ENCODE measurements at regions not wholly inside any gene's neighbourhood (a gene's known extent, or its start where the extent isn't known, plus 50 kb on each side); places are given as distances from the start of the nearest gene placed in this dataset.

DNA sequence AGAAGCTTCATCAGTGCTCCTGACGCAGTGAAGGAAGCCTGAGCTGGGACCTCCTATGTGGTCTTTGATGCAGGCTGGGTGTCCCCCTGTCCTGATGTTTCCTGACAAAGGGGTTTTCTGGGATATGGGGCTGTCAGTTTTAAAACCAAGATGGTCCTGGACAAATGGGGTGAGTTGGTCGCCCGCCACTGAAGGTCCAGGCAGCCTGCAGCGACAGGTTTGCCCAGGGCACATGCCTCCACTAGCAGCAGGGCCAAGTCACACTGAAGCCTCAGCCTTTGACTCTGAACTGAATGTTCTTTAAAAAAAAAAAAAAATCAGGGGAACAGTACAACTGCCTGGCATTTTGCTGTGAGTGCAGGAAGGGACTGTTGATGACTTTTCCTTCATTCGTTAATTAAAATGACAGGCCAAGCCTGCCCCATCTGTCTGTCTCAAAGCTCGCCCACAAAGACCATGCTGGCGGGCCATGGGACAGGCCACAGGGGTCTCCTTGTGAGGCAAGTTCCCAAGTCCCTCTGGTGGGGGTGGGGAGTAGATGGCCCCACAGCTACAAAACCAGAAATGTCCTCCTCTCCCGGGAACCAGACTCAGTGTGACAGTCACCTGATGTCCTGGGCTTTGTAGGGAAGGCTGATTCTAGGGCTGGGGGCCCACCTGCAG is 274.8 kb downstream of the CTTN start:
- H3K79me2 ChIP-seq (ENCODE audit: insufficient read depth, low read length) = no peaks in the 10 kb centered on the region
- no peaks in the 10 kb centered on the region for H4K20me1 ChIP-seq (ENCODE audit: low read depth, low read length)
- H3F3A ChIP-seq (ENCODE audit: insufficient read depth) = no peaks in the 10 kb centered on the region
- no peaks in the 10 kb centered on the region for H3K9me2 ChIP-seq (replicated peaks; ENCODE audit: insufficient read depth, low read length)
- H3K9me3 ChIP-seq (ENCODE audit: insufficient read depth, low read length) = no peaks in the 10 kb centered on the region
- H3K27me3 ChIP-seq (ENCODE audit: low read length) = no peaks in the 10 kb centered on the region
- H3K36me3 ChIP-seq (ENCODE audit: low read length) = no peaks in the 10 kb centered on the region
- H3K4me3 ChIP-seq (ENCODE audit: insufficient read depth, low read length, poor library complexity, severe bottlenecking) = no peak overlapping the region
- TF ChIP-seq, protein P1, sequence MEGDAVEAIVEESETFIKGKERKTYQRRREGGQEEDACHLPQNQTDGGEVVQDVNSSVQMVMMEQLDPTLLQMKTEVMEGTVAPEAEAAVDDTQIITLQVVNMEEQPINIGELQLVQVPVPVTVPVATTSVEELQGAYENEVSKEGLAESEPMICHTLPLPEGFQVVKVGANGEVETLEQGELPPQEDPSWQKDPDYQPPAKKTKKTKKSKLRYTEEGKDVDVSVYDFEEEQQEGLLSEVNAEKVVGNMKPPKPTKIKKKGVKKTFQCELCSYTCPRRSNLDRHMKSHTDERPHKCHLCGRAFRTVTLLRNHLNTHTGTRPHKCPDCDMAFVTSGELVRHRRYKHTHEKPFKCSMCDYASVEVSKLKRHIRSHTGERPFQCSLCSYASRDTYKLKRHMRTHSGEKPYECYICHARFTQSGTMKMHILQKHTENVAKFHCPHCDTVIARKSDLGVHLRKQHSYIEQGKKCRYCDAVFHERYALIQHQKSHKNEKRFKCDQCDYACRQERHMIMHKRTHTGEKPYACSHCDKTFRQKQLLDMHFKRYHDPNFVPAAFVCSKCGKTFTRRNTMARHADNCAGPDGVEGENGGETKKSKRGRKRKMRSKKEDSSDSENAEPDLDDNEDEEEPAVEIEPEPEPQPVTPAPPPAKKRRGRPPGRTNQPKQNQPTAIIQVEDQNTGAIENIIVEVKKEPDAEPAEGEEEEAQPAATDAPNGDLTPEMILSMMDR (IDR thresholded peaks at IDR 0.05; ENCODE audit: insufficient read depth, low read length, poor library complexity, severe bottlenecking) = no peak
- no peak for TF ChIP-seq EZH2phosphoT487 (conservative IDR thresholded peaks at IDR 0.05; ENCODE audit: low read length)
- no peak overlapping the region for H2AFZ ChIP-seq (ENCODE audit: low read depth, low read length, severe bottlenecking)
- H3K9ac ChIP-seq (ENCODE audit: low read length) = no peak overlapping the region
- H3K4me2 ChIP-seq (ENCODE audit: low read depth, low read length, poor library complexity, severe bottlenecking) = no peak overlapping the region
- H3K27ac ChIP-seq (ENCODE audit: low read depth, low read length) = no peak overlapping the region

DNA sequence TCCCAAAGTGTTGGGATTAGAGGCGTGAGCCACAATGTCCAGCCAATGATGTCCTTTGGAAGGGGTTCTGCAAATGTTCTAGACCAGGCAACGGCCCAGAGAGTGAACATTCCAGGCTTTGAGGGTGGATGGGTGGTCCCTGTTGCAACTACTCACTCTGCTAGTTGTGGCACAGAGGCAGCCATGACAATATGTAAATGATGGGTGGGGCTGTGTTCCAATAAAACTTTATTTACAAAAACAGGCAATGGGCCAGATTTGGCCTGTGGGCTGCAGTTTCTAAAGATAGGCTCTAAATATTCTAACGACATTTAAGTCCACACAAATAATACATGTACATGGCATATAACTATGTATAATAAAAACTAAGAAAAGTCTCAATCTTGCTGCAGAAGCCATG is 276.3 kb downstream of the CTTN start:
- no peaks in the 10 kb centered on the region for H3K79me2 ChIP-seq (ENCODE audit: insufficient read depth, low read length)
- H3K9me3 ChIP-seq (ENCODE audit: insufficient read depth, low read length) = no peaks in the 10 kb centered on the region
- H3K9ac ChIP-seq (ENCODE audit: low read length) = no peak overlapping the region
- no peaks in the 10 kb centered on the region for H3K36me3 ChIP-seq (ENCODE audit: low read length)
- no peaks in the 10 kb centered on the region for H3K9me2 ChIP-seq (replicated peaks; ENCODE audit: insufficient read depth, low read length)
- TF ChIP-seq, protein P1 (IDR thresholded peaks at IDR 0.05; ENCODE audit: insufficient read depth, low read length, poor library complexity, severe bottlenecking) = no peak
- TF ChIP-seq EZH2phosphoT487 (conservative IDR thresholded peaks at IDR 0.05; ENCODE audit: low read length) = no peak
- no peaks in the 10 kb centered on the region for H4K20me1 ChIP-seq (ENCODE audit: low read depth, low read length)
- no peak overlapping the region for H2AFZ ChIP-seq (ENCODE audit: low read depth, low read length, severe bottlenecking)
- no peak overlapping the region for H3K27ac ChIP-seq (ENCODE audit: low read depth, low read length)
- H3K4me3 ChIP-seq (ENCODE audit: insufficient read depth, low read length, poor library complexity, severe bottlenecking) = no peak overlapping the region
- no peaks in the 10 kb centered on the region for H3F3A ChIP-seq (ENCODE audit: insufficient read depth)
- no peaks in the 10 kb centered on the region for H3K27me3 ChIP-seq (ENCODE audit: low read length)
- H3K4me2 ChIP-seq (ENCODE audit: low read depth, low read length, poor library complexity, severe bottlenecking) = no peak overlapping the region

DNA sequence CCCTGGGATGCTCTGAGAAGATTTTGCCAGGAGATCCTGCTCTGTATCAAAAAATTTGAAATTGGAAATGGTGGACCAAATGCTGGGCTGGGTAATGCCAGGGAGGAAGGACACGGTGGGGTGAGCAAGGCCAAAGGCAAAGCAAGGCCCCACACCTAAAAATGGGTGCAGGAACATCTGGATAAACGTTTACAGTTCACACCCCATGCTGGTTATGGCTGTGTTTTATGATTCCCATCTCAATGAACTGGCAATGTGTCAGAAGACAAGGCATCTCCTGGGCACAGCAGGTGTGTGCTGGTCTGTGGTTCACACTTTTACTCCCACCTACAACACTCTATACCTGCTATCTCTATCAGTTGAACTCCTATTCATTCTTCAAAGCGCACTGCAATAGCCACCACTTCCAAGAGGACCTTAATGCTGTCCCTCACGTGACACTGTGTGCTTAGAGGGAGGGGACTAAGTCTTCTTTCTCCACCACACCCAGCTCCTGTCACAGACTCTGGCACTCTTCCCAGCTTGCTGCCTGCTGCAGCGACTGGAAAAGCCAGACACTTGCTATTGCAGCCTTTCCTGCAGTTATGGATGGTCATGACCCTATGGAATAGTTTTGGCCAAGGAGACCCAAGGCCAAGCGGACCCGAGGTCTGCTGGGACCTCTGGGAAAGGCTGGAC is 277.5 kb downstream of the CTTN start:
- H3K79me2 ChIP-seq (ENCODE audit: insufficient read depth, low read length) = no peaks in the 10 kb centered on the region
- H3K27ac ChIP-seq (ENCODE audit: low read depth, low read length) = no peak overlapping the region
- no peak overlapping the region for H3K9ac ChIP-seq (ENCODE audit: low read length)
- no peak overlapping the region for H3K4me3 ChIP-seq (ENCODE audit: insufficient read depth, low read length, poor library complexity, severe bottlenecking)
- TF ChIP-seq, protein P1 (IDR thresholded peaks at IDR 0.05; ENCODE audit: insufficient read depth, low read length, poor library complexity, severe bottlenecking) = no peak
- no peak for TF ChIP-seq EZH2phosphoT487 (conservative IDR thresholded peaks at IDR 0.05; ENCODE audit: low read length)
- no peaks in the 10 kb centered on the region for H3K27me3 ChIP-seq (ENCODE audit: low read length)
- no peak overlapping the region for H2AFZ ChIP-seq (ENCODE audit: low read depth, low read length, severe bottlenecking)
- H3K4me2 ChIP-seq (ENCODE audit: low read depth, low read length, poor library complexity, severe bottlenecking) = no peak overlapping the region
- no peaks in the 10 kb centered on the region for H3K36me3 ChIP-seq (ENCODE audit: low read length)
- H3F3A ChIP-seq (ENCODE audit: insufficient read depth) = no peaks in the 10 kb centered on the region
- no peaks in the 10 kb centered on the region for H3K9me2 ChIP-seq (replicated peaks; ENCODE audit: insufficient read depth, low read length)
- no peaks in the 10 kb centered on the region for H4K20me1 ChIP-seq (ENCODE audit: low read depth, low read length)
- no peaks in the 10 kb centered on the region for H3K9me3 ChIP-seq (ENCODE audit: insufficient read depth, low read length)
